K562 (cell line): ENCODE measurements at regions not wholly inside any gene's neighbourhood (a gene's known extent, or its start where the extent isn't known, plus 50 kb on each side); places are given as distances from the start of the nearest gene placed in this dataset.

Experiments used
- CHD1 ChIP-seq: fragments of 200-600 bp; sonication (generic); IDR thresholded peaks from one replicate; pipeline ENCODE4 v1.6.1; 2012; ENCODE audit warnings: mild to moderate bottlenecking, moderate library complexity, low read length, inconsistent platforms
- EZH2 ChIP-seq: IDR thresholded peaks from 2 replicates; pipeline ENCODE4 v1.6.1; 2012; ENCODE audit warnings: low read depth, mild to moderate bottlenecking, inconsistent platforms, low read length, borderline replicate concordance
- MTA2 ChIP-seq: fragments of 450-650 bp; IDR thresholded peaks from 2 replicates; pipeline ENCODE4 v1.6.1; 2016; ENCODE audit warnings: low read depth
- NFATC3 ChIP-seq: fragments of 450-650 bp; IDR thresholded peaks from 2 replicates; pipeline ENCODE4 v1.6.1; 2017; ENCODE audit warnings: mild to moderate bottlenecking
- TOE1 ChIP-seq, 2 experiments: fragments of 450-650 bp in 1 of 2; sonication (generic) in 1 of 2; formaldehyde crosslinking in 1 of 2; IDR thresholded peaks; 2 replicates each; pipeline versions ENCODE4 v1.7.1 to v1.8.0; 2016 to 2022; ENCODE audit warnings: borderline replicate concordance in 2 of 2, mild to moderate bottlenecking in 2 of 2, antibody characterized with exemption in 1 of 2, inconsistent platforms in 1 of 2, low read depth in 1 of 2, missing genetic modification reagents in 1 of 2, moderate library complexity in 1 of 2
- WHSC1 ChIP-seq: IDR thresholded peaks from one replicate; pipeline ENCODE4 v1.6.1; 2012; ENCODE audit warnings: low read length, control low read depth, inconsistent platforms
- ZBTB1 ChIP-seq: sonication (generic); formaldehyde crosslinking; IDR thresholded peaks from 2 replicates; pipeline ENCODE4 v1.8.1; 2023; ENCODE audit warnings: missing genetic modification reagents, low read depth, mild to moderate bottlenecking, borderline replicate concordance
- ZNF280B ChIP-seq: fragments of 250-450 bp; sonication (Bioruptor Pico); IDR thresholded peaks from 2 replicates; pipeline ENCODE4 v1.5.1; 2021; ENCODE audit warnings: mild to moderate bottlenecking
- TF ChIP-seq, protein P1 (sequence below): fragments of 450-650 bp; IDR thresholded peaks from 2 replicates; pipeline ENCODE4 v1.6.1; 2016
- TF ChIP-seq, protein P2 (sequence below), 3 experiments: IDR thresholded peaks in 2 of 3; conservative IDR thresholded peaks in 1 of 3; 2 replicates each; pipeline ENCODE4 v1.5.1; 2011 to 2012; ENCODE audit warnings: low read length in 3 of 3, mild to moderate bottlenecking in 3 of 3, control low read depth in 2 of 3, improper control_type of control experiment in 1 of 3, inconsistent platforms in 1 of 3, low read depth in 1 of 3, mixed read lengths in 1 of 3, moderate library complexity in 1 of 3; ENCODE audit not compliant: insufficient read depth in 2 of 3

GRCh38 chr16:64084706-64085105, 1037.2 kb downstream of the CDH11 start:
- TF ChIP-seq MTA2, result no peak
- no peak for TF ChIP-seq TOE1 (IDR thresholded peaks at IDR 0.05; ENCODE audit: borderline replicate concordance)
- TF ChIP-seq TOE1 (CRISPR knock-in tag; IDR thresholded peaks at IDR 0.05; ENCODE audit: borderline replicate concordance, low read depth), result no peak
- TF ChIP-seq, protein P1, sequence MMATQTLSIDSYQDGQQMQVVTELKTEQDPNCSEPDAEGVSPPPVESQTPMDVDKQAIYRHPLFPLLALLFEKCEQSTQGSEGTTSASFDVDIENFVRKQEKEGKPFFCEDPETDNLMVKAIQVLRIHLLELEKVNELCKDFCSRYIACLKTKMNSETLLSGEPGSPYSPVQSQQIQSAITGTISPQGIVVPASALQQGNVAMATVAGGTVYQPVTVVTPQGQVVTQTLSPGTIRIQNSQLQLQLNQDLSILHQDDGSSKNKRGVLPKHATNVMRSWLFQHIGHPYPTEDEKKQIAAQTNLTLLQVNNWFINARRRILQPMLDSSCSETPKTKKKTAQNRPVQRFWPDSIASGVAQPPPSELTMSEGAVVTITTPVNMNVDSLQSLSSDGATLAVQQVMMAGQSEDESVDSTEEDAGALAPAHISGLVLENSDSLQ, result no peak
- TF ChIP-seq WHSC1, result no peak
- TF ChIP-seq CHD1, result no peak
- no peak for TF ChIP-seq NFATC3
- TF ChIP-seq ZBTB1 (CRISPR knock-in tag), result no peak
- no peak for TF ChIP-seq ZNF280B
- no peak for TF ChIP-seq EZH2
- TF ChIP-seq, protein P2, sequence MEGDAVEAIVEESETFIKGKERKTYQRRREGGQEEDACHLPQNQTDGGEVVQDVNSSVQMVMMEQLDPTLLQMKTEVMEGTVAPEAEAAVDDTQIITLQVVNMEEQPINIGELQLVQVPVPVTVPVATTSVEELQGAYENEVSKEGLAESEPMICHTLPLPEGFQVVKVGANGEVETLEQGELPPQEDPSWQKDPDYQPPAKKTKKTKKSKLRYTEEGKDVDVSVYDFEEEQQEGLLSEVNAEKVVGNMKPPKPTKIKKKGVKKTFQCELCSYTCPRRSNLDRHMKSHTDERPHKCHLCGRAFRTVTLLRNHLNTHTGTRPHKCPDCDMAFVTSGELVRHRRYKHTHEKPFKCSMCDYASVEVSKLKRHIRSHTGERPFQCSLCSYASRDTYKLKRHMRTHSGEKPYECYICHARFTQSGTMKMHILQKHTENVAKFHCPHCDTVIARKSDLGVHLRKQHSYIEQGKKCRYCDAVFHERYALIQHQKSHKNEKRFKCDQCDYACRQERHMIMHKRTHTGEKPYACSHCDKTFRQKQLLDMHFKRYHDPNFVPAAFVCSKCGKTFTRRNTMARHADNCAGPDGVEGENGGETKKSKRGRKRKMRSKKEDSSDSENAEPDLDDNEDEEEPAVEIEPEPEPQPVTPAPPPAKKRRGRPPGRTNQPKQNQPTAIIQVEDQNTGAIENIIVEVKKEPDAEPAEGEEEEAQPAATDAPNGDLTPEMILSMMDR (IDR thresholded peaks at IDR 0.05 in 2 of 3, conservative IDR thresholded peaks at IDR 0.05 in 1 of 3; ENCODE audit: insufficient read depth in 2 of 3, low read depth in 1 of 3, low read length in 3 of 3), result no peak
